Kidney epithelial cell (primary cell): ENCODE measurements at regions not wholly inside any gene's neighbourhood (a gene's known extent, or its start where the extent isn't known, plus 50 kb on each side); places are given as distances from the start of the nearest gene placed in this dataset.

Source experiments
- DNase-seq: peaks from one replicate; pipeline ENCODE4 v3.0.0-alpha.2; 2010; ENCODE audit warnings: low read depth
- H3K27me3 ChIP-seq: 2 replicates; pipeline ENCODE4 v1.6.0; 2011; ENCODE audit warnings: low read length; ENCODE audit not compliant: control insufficient read depth, insufficient read depth
- H3K36me3 ChIP-seq: 2 replicates; pipeline ENCODE4 v1.5.1; 2011; ENCODE audit warnings: low read length; ENCODE audit not compliant: control insufficient read depth, insufficient read depth
- H3K4me3 ChIP-seq: 2 replicates; pipeline ENCODE4 v1.5.1; 2011; ENCODE audit warnings: low read depth, mild to moderate bottlenecking, control low read depth, low read length
- CTCF ChIP-seq: IDR thresholded peaks from 2 replicates; pipeline ENCODE4 v1.5.1; 2011; ENCODE audit warnings: mild to moderate bottlenecking, moderate library complexity, low read length, control low read depth, inconsistent platforms; ENCODE audit not compliant: insufficient read depth, poor library complexity, severe bottlenecking

GRCh38 chr1:229941160-229941559 lies 125.9 kb upstream of the GALNT2 start:
- Histone ChIP-seq H3K27me3 (peaks cover 2% of the 10 kb centered on the region), H3K36me3 (no peaks in the 10 kb centered on the region), H3K4me3 (no peak overlapping the region)
- no peak for DNase-seq
- no peak for TF ChIP-seq CTCF

GRCh38 chr1:229941831-229942230 lies 125.2 kb upstream of the GALNT2 start:
- DNase-seq = no peak
- H3K4me3 ChIP-seq = no peak overlapping the region
- no peak for TF ChIP-seq CTCF
- peaks cover 2% of the 10 kb centered on the region for H3K27me3 ChIP-seq
- H3K36me3 ChIP-seq = no peaks in the 10 kb centered on the region

GRCh38 chr1:229942501-229942900 lies 124.5 kb upstream of the GALNT2 start:
- no peak for DNase-seq
- Histone ChIP-seq H3K27me3 (peaks cover 2% of the 10 kb centered on the region), H3K36me3 (no peaks in the 10 kb centered on the region), H3K4me3 (no peak overlapping the region)
- no peak for TF ChIP-seq CTCF

- peaks cover 2% of the 10 kb centered on the region for H3K27me3 ChIP-seq
- no peak overlapping the region for H3K4me3 ChIP-seq
- TF ChIP-seq CTCF = no peak
- DNase-seq = no peak
- H3K36me3 ChIP-seq = no peaks in the 10 kb centered on the region
These were observed 123.8 kb upstream of the GALNT2 start for GRCh38 chr1:229943148-229943714.

GRCh38 chr1:229943988-229944743 lies 122.9 kb upstream of the GALNT2 start:
- no peak for TF ChIP-seq CTCF
- Histone ChIP-seq H3K27me3 (peaks cover 2% of the 10 kb centered on the region), H3K36me3 (no peaks in the 10 kb centered on the region), H3K4me3 (no peak overlapping the region)
- no peak for DNase-seq

- Histone ChIP-seq H3K4me3 (no peak overlapping the region), H3K27me3 (peaks cover 2% of the 10 kb centered on the region), H3K36me3 (no peaks in the 10 kb centered on the region)
- DNase-seq = no peak
- TF ChIP-seq CTCF = no peak
These were observed 121.2 kb upstream of the GALNT2 start for GRCh38 chr1:229945795-229946194.
